C4-2B (cell line): ENCODE measurements at regions not wholly inside any gene's neighbourhood (a gene's known extent, or its start where the extent isn't known, plus 50 kb on each side); places are given as distances from the start of the nearest gene placed in this dataset.

Experiments
- ZFX ChIP-seq: fragments of 450-650 bp; IDR thresholded peaks from 2 replicates; pipeline ENCODE4 v1.6.1; 2017
- TF ChIP-seq, protein P1 (sequence below): fragments of 450-650 bp; conservative IDR thresholded peaks from 2 replicates; pipeline ENCODE4 v1.5.1; 2017; ENCODE audit warnings: mild to moderate bottlenecking

DNA sequence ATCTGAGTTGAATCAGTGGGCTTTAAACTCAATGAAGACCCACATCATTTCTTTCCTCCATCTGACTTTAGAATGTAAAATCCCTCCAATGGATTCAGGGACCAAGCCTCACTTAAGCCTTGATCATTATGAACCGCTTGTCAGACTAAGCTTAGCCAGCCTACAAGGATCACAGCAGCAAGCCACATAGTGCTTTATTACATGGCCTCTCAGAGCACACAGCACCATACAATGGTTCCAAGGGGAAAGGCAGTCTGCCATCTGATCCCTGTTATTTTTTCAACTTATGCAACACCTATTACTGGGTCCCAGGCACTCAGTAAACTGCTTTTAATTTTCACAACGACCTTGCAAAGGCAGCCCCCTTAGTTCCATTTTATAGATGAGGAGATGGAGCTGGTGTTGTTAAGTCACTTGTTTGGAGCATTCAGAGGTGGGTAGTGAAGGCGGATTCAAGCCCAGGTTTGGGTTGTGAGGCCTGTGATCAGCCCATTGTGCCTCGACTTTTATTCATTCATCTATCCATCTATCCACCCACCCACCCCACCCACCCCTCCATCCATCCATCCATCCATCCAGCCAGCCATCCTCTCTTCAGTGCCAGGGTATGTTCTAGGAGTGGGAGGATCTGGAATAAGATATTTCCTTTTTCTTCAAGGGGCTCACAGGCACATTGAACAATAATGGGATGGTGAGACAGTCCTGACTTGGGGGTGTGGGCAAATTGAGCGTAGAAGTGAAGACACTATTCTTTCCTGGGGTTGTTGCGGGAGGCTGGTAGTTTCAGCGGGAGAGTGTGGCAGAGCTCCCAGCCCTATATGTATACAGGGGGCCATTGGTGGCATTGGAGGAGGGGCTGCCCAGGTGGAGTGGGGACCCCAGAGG, 141.2 kb downstream of the MYCN start:
- TF ChIP-seq, protein P1, sequence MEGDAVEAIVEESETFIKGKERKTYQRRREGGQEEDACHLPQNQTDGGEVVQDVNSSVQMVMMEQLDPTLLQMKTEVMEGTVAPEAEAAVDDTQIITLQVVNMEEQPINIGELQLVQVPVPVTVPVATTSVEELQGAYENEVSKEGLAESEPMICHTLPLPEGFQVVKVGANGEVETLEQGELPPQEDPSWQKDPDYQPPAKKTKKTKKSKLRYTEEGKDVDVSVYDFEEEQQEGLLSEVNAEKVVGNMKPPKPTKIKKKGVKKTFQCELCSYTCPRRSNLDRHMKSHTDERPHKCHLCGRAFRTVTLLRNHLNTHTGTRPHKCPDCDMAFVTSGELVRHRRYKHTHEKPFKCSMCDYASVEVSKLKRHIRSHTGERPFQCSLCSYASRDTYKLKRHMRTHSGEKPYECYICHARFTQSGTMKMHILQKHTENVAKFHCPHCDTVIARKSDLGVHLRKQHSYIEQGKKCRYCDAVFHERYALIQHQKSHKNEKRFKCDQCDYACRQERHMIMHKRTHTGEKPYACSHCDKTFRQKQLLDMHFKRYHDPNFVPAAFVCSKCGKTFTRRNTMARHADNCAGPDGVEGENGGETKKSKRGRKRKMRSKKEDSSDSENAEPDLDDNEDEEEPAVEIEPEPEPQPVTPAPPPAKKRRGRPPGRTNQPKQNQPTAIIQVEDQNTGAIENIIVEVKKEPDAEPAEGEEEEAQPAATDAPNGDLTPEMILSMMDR = no peak
- no peak for TF ChIP-seq ZFX
